ENCODE measurements at regions not wholly inside any gene's neighbourhood (a gene's known extent, or its start where the extent isn't known, plus 50 kb on each side); places are given as distances from the start of the nearest gene placed in this dataset.

DNA sequence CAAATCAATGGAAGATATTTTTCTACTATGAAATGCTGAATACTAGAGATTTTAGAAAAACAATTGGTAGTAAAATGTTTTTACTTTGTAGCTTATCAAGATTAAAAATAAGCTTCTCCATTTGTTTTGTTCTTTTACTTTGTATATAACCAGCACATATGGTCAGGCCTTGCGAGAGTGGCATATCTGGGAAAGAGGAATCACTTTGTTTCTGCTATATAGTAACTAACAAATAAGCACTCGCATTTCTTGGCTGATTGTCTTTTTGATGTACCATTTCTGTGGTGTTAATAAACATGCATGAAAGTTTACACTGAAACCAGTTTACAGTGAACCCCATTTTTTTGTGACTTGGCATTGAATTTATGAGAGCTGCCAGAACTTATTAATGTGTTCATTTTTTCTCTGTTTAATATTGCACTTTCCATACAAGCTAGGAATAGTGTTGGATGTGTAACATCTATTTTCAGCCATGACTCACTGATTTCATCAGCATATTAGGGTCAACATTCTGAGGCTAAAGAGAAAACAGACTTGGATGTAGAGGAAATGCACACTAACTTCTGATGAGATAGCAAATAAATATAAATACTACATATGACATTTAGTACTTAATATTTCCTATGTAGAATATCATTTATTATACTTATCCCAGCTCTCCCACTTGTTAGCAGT, 635.5 kb downstream of the KCNH5 start:
- Histone ChIP-seq H3K4me1 (ENCODE audit: low read depth) (no peaks in the 10 kb centered on the region), H3K9me3 (peaks cover 15% of the 10 kb centered on the region), H3K36me3 (ENCODE audit: low read depth) (no peaks in the 10 kb centered on the region), H3K4me3 (no peak overlapping the region)
- intact Hi-C loops (cut with DNase I, micrococcal nuclease): no loop called here
- DNase-seq: no peak
- TF ChIP-seq, protein P1, sequence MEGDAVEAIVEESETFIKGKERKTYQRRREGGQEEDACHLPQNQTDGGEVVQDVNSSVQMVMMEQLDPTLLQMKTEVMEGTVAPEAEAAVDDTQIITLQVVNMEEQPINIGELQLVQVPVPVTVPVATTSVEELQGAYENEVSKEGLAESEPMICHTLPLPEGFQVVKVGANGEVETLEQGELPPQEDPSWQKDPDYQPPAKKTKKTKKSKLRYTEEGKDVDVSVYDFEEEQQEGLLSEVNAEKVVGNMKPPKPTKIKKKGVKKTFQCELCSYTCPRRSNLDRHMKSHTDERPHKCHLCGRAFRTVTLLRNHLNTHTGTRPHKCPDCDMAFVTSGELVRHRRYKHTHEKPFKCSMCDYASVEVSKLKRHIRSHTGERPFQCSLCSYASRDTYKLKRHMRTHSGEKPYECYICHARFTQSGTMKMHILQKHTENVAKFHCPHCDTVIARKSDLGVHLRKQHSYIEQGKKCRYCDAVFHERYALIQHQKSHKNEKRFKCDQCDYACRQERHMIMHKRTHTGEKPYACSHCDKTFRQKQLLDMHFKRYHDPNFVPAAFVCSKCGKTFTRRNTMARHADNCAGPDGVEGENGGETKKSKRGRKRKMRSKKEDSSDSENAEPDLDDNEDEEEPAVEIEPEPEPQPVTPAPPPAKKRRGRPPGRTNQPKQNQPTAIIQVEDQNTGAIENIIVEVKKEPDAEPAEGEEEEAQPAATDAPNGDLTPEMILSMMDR (IDR thresholded peaks at IDR 0.05): no peak
- no peak for ATAC-seq

DNA sequence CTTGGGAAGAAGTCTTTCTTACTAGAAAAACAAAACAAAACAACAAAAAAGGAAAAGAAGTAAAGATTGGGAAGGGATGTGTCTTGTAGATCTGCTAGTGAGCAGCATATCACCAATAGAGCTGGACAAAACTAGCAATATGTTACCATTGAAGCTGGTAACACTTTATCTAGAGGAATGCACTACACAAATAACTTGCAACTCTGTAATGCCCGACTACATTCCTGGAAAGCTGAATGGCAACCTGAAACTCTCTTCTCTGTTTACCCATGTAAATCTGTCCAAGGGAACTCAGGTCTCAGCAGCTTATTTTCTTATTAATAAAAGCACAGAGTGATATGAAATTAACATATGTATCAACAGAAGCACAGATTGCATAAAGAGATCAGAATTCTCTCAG, 624.4 kb downstream of the KCNH5 start:
- no peak overlapping the region for H3K4me3 ChIP-seq
- peaks cover 28% of the 10 kb centered on the region for H3K9me3 ChIP-seq
- intact Hi-C loops (cut with DNase I, micrococcal nuclease): no loop called here
- TF ChIP-seq, protein P1 (IDR thresholded peaks at IDR 0.05): no peak
- H3K36me3 ChIP-seq (ENCODE audit: low read depth): no peaks in the 10 kb centered on the region
- H3K4me1 ChIP-seq (ENCODE audit: low read depth): no peaks in the 10 kb centered on the region
- DNase-seq: no peak
- no peak for ATAC-seq

DNA sequence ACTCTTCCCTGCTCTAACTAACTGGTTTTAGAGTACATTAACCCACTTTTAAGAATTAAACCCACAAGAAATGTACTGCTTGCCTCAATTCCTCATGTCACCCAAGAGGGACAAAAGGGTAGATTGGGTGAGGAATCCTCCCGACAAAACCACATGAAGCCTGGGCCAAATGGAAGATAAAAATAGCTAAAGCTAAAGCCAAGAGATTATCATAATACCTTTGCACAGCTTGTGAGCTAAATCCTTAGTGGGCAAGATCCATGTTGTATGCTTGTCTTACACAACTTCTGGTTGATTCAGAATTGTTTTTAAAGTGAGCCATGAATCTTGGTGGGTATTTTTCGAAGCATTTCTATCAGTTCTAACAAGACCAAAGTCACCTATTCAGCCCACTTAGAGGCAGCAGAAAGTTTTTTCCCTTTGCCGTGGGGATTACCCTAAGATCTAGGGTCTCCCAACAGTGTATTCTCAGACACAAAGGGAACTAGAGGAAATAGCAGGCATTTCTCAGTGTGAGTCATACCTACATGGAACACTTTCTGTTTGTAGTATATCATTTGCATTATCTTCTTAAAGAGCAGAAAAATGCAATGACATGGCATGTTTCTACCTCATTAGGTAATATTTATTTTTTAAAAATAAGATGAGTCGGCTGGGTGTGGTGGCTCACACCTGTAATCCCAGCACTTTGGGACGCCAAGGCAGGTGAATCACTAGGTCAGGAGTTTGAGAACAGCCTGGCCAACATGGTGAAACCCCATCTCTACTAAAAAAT, 616.6 kb downstream of the KCNH5 start:
- Histone ChIP-seq H3K4me3 (no peak overlapping the region), H3K4me1 (ENCODE audit: low read depth) (no peaks in the 10 kb centered on the region), H3K9me3 (peaks cover 49% of the 10 kb centered on the region), H3K36me3 (ENCODE audit: low read depth) (no peaks in the 10 kb centered on the region)
- intact Hi-C loops (cut with DNase I, micrococcal nuclease): no loop called here
- TF ChIP-seq, protein P1 (IDR thresholded peaks at IDR 0.05): no peak
- no peak for ATAC-seq
- no peak for DNase-seq

DNA sequence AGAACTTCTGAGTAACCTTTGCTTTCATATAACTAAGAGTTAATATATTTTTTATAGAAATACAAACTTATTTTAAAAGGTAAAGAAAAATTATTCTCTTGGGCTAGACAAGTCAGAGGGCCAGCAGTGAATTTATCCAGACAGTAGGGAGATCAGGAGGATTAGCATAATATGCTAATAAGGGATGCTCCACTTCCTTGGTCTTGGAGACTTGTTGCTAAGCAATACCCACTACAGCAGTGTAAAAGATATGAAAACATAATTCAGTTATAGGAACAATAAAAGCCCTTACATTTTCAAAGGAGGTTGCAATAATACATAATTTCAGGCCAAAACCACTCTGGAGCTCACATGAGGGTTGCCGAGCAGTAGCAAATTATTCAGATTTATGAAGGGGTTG, 615.6 kb downstream of the KCNH5 start:
- Histone ChIP-seq H3K9me3 (peaks cover 57% of the 10 kb centered on the region), H3K4me1 (ENCODE audit: low read depth) (no peaks in the 10 kb centered on the region), H3K36me3 (ENCODE audit: low read depth) (no peaks in the 10 kb centered on the region), H3K4me3 (no peak overlapping the region)
- ATAC-seq: no peak
- DNase-seq: no peak
- intact Hi-C loops (cut with DNase I, micrococcal nuclease): no loop called here
- TF ChIP-seq, protein P1 (IDR thresholded peaks at IDR 0.05): no peak

DNA sequence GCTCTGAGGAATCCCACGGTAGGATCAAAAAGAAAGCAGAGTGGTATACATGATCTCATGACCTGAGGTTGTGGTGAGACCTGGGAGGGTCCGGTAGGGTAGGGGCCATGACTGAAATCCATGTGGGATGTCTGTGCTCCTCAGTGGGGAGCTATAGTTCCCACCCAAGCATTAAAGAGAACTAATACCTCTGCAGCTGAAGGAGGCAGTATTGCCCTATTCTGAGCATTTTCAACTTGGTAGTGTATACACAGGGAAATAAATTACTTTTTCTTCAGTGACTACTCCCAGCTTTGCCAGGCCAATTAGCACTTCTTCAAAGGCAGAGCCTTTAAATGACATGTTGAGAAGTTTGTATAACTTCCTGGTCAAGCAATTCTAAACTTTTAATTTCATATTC, 613.8 kb downstream of the KCNH5 start:
- Histone ChIP-seq H3K36me3 (ENCODE audit: low read depth) (no peaks in the 10 kb centered on the region), H3K4me3 (no peak overlapping the region), H3K4me1 (ENCODE audit: low read depth) (no peaks in the 10 kb centered on the region), H3K9me3 (peaks cover 66% of the 10 kb centered on the region)
- TF ChIP-seq, protein P1 (IDR thresholded peaks at IDR 0.05): no peak
- ATAC-seq (no peak), DNase-seq (no peak)
- intact Hi-C loops (cut with DNase I, micrococcal nuclease): no loop called here
